Amygdala (tissue), 56 donors: ENCODE measurements at regions not wholly inside any gene's neighbourhood (a gene's known extent, or its start where the extent isn't known, plus 50 kb on each side); places are given as distances from the start of the nearest gene placed in this dataset.

Experiments used
- DNase-seq, 56 donors: peaks; one replicate each; lab custom pipeline; 2025; lab: John Stamatoyannopoulos, UW

GRCh38 chr6:166777096-166777630 is 150.1 kb upstream of the RPS6KA2 start:
- DNase-seq: no peak

- no peak for DNase-seq
These were observed 149.5 kb upstream of the RPS6KA2 start for GRCh38 chr6:166776571-166776970.

- no peak for DNase-seq
These were observed 148.8 kb upstream of the RPS6KA2 start for GRCh38 chr6:166775923-166776220.

- DNase-seq: peak in 29 of 56 donors; percentile 11 to 62 (median 33)
These were observed 148.3 kb upstream of the RPS6KA2 start for GRCh38 chr6:166775180-166775922.

GRCh38 chr6:166774770-166775169 is 147.7 kb upstream of the RPS6KA2 start:
- no peak for DNase-seq

- no peak for DNase-seq
These were observed 147.2 kb upstream of the RPS6KA2 start for GRCh38 chr6:166774292-166774691.

- DNase-seq: no peak
These were observed 145.5 kb upstream of the RPS6KA2 start for GRCh38 chr6:166772518-166772917.

GRCh38 chr6:166771701-166772100 is 144.7 kb upstream of the RPS6KA2 start:
- no peak for DNase-seq

GRCh38 chr6:166770216-166771116 is 143.4 kb upstream of the RPS6KA2 start:
- no peak for DNase-seq

- DNase-seq: no peak
These were observed 142.6 kb upstream of the RPS6KA2 start for GRCh38 chr6:166769648-166770047.

GRCh38 chr6:166768761-166769160 is 141.7 kb upstream of the RPS6KA2 start:
- DNase-seq: no peak

- no peak for DNase-seq
These were observed 140.2 kb upstream of the RPS6KA2 start for GRCh38 chr6:166767230-166767629.

- DNase-seq: no peak
These were observed 139.7 kb upstream of the RPS6KA2 start for GRCh38 chr6:166766769-166767168.

GRCh38 chr6:166765234-166765541 is 138.1 kb upstream of the RPS6KA2 start:
- no peak for DNase-seq

GRCh38 chr6:166764473-166765233 is 137.6 kb upstream of the RPS6KA2 start:
- no peak for DNase-seq

- DNase-seq: no peak
These were observed 136.8 kb upstream of the RPS6KA2 start for GRCh38 chr6:166763606-166764472.

GRCh38 chr6:166761801-166762200 is 134.8 kb upstream of the RPS6KA2 start:
- DNase-seq: no peak

GRCh38 chr6:166760288-166760687 is 133.2 kb upstream of the RPS6KA2 start:
- DNase-seq: no peak

- no peak for DNase-seq
These were observed 131.2 kb upstream of the RPS6KA2 start for GRCh38 chr6:166758136-166758704.
